Thyroid gland (tissue), 4 donors: ENCODE measurements at regions not wholly inside any gene's neighbourhood (a gene's known extent, or its start where the extent isn't known, plus 50 kb on each side); places are given as distances from the start of the nearest gene placed in this dataset.
"Not testable (repeated sequence)": the region's sequence is repeated elsewhere in the genome, so short reads cannot be mapped to it uniquely, and the experiment has no call there.

Experiments
- CTCF ChIP-seq, 6 experiments: fragments of 200-600 bp in 3 of 6; fragments of 450-650 bp in 3 of 6; sonication (generic) in 3 of 6; IDR thresholded peaks; one replicate each; pipeline ENCODE4 v1.5.1; 2016 to 2019; ENCODE audit warnings: antibody characterized with exemption in 6 of 6, mild to moderate bottlenecking in 2 of 6, inconsistent platforms in 1 of 6, moderate library complexity in 1 of 6
- POLR2A ChIP-seq, 2 donors: fragments of 450-650 bp; IDR thresholded peaks; one replicate each; pipeline ENCODE4 v1.6.1; 2017; ENCODE audit warnings: antibody characterized with exemption in 2 of 2, mild to moderate bottlenecking in 2 of 2, moderate library complexity in 1 of 2

- not testable (repeated sequence) for TF ChIP-seq CTCF, POLR2A (IDR thresholded peaks at IDR 0.05)
These were observed 119.7 kb downstream of the NBPF8 start for GRCh38 chr1:120534361-120535047.
